SK-N-SH treated with all-trans-retinoic acid at 6 μM for 48 hours (cell line): ENCODE measurements at regions not wholly inside any gene's neighbourhood (a gene's known extent, or its start where the extent isn't known, plus 50 kb on each side); places are given as distances from the start of the nearest gene placed in this dataset.

Source experiments
- ARNTL ChIP-seq: fragments of 450-650 bp; formaldehyde crosslinking; IDR thresholded peaks from 2 replicates; pipeline ENCODE4 v1.5.0; 2020; ENCODE audit warnings: low read depth, mild to moderate bottlenecking, moderate library complexity, borderline replicate concordance
- GLIS3 ChIP-seq: fragments of 250-450 bp; sonication (Bioruptor Pico); IDR thresholded peaks from 2 replicates; pipeline ENCODE4 v1.5.0; 2020; ENCODE audit warnings: mild to moderate bottlenecking, moderate library complexity
- OSR1 ChIP-seq: fragments of 250-450 bp; sonication (Bioruptor Pico); IDR thresholded peaks from 2 replicates; pipeline ENCODE4 v1.8.0; 2022; ENCODE audit warnings: moderate library complexity, mild to moderate bottlenecking, inconsistent platforms
- ZFP30 ChIP-seq: fragments of 450-650 bp; formaldehyde crosslinking; IDR thresholded peaks from 2 replicates; pipeline ENCODE4 v1.5.0; 2022; ENCODE audit warnings: mild to moderate bottlenecking, moderate library complexity

GRCh38 chr2:82155469-82155868, 1850.9 kb upstream of the LRRTM1 start:
- TF ChIP-seq ZFP30 (CRISPR knock-in tag) (no peak), ARNTL (CRISPR knock-in tag) (no peak), OSR1 (CRISPR knock-in tag) (no peak), GLIS3 (CRISPR knock-in tag) (no peak)
